GM23338 (cell line): ENCODE measurements at regions not wholly inside any gene's neighbourhood (a gene's known extent, or its start where the extent isn't known, plus 50 kb on each side); places are given as distances from the start of the nearest gene placed in this dataset.

Experiments
- ATAC-seq: fragments of 200-7000 bp; cut with Tn5 transposase; 3 replicates; pipeline ENCODE4 v1.9.1; 2020
- DNase-seq: peaks from one replicate; pipeline ENCODE4 v3.0.0-alpha.2; 2015; ENCODE audit warnings: low spot score
- H2AFZ ChIP-seq: fragments of 200-600 bp; sonication (generic); 2 replicates; pipeline ENCODE4 v1.8.0; 2016; ENCODE audit warnings: antibody characterized with exemption, mild to moderate bottlenecking, moderate library complexity
- H3F3A ChIP-seq: fragments of 200-600 bp; sonication (generic); replicated peaks from 2 replicates; pipeline ENCODE4 v1.8.0; 2017; ENCODE audit warnings: antibody characterized with exemption, mixed run types, low read depth
- H3K27ac ChIP-seq: fragments of 200-600 bp; sonication (generic); 2 replicates; pipeline ENCODE4 v1.6.1; 2016; ENCODE audit warnings: low read depth
- H3K27me3 ChIP-seq: fragments of 200-600 bp; sonication (generic); 2 replicates; pipeline ENCODE4 v1.8.0; 2016; ENCODE audit warnings: mild to moderate bottlenecking, mixed run types, moderate library complexity; ENCODE audit not compliant: insufficient read depth
- H3K36me3 ChIP-seq: fragments of 200-600 bp; sonication (generic); 2 replicates; pipeline ENCODE4 v1.8.0; 2016; ENCODE audit warnings: mild to moderate bottlenecking; ENCODE audit not compliant: insufficient read depth
- H3K4me1 ChIP-seq: fragments of 200-600 bp; sonication (generic); 2 replicates; pipeline ENCODE4 v1.8.0; 2016; ENCODE audit warnings: mild to moderate bottlenecking, moderate library complexity; ENCODE audit not compliant: insufficient read depth
- H3K4me2 ChIP-seq: fragments of 200-600 bp; sonication (generic); 2 replicates; pipeline ENCODE4 v1.7.1; 2017; ENCODE audit warnings: mixed run types
- H3K4me3 ChIP-seq: fragments of 200-600 bp; sonication (generic); 2 replicates; pipeline ENCODE4 v1.6.1; 2016; ENCODE audit warnings: mixed run types
- H3K79me2 ChIP-seq: fragments of 200-600 bp; sonication (generic); replicated peaks from 2 replicates; pipeline ENCODE4 v1.8.0; 2017; ENCODE audit warnings: mild to moderate bottlenecking; ENCODE audit not compliant: insufficient read depth
- H3K9me2 ChIP-seq: fragments of 200-600 bp; sonication (generic); 2 replicates; pipeline ENCODE4 v1.8.0; 2017; ENCODE audit not compliant: insufficient read depth
- H4K20me1 ChIP-seq: fragments of 200-600 bp; sonication (generic); replicated peaks from 2 replicates; pipeline ENCODE4 v1.8.0; 2017; ENCODE audit warnings: mild to moderate bottlenecking; ENCODE audit not compliant: insufficient read depth
- H3K27ac Mint-ChIP-seq: 2 replicates; pipeline ENCODE4 v1.8.0; 2020; ENCODE audit warnings: inconsistent platforms, mild to moderate bottlenecking, moderate library complexity, mixed read lengths
- H3K27me3 Mint-ChIP-seq: 3 replicates; pipeline ENCODE4 v1.8.0; 2022; ENCODE audit warnings: low read depth, mild to moderate bottlenecking, moderate library complexity, mixed read lengths, inconsistent platforms; ENCODE audit not compliant: insufficient read depth, poor library complexity
- H3K36me3 Mint-ChIP-seq: 3 replicates; pipeline ENCODE4 v1.8.0; 2021; ENCODE audit warnings: low read depth, mild to moderate bottlenecking, inconsistent platforms, moderate library complexity, mixed read lengths
- H3K4me1 Mint-ChIP-seq: 3 replicates; pipeline ENCODE4 v1.8.0; 2020; ENCODE audit warnings: mild to moderate bottlenecking, inconsistent platforms, mixed read lengths
- H3K4me3 Mint-ChIP-seq: 3 replicates; pipeline ENCODE4 v1.8.0; 2021; ENCODE audit warnings: moderate library complexity, mild to moderate bottlenecking, inconsistent platforms, mixed read lengths
- H3K9me3 Mint-ChIP-seq: 3 replicates; pipeline ENCODE4 v1.8.0; 2020; ENCODE audit warnings: moderate library complexity, mild to moderate bottlenecking, inconsistent platforms, mixed read lengths
- CREB1 ChIP-seq: fragments of 250-450 bp; sonication (Bioruptor Pico); IDR thresholded peaks from 2 replicates; pipeline ENCODE4 v1.5.0; 2020; ENCODE audit warnings: low read depth, mild to moderate bottlenecking, moderate library complexity
- ETS1 ChIP-seq: IDR thresholded peaks from 2 replicates; pipeline ENCODE4 v1.6.1; 2016; ENCODE audit warnings: antibody characterized with exemption
- EZH2 ChIP-seq: fragments of 200-600 bp; sonication (generic); IDR thresholded peaks from one replicate; pipeline ENCODE4 v1.8.0; 2017; ENCODE audit warnings: antibody characterized with exemption, mild to moderate bottlenecking, low read depth; ENCODE audit not compliant: unreplicated experiment
- EZH2phosphoT487 ChIP-seq: fragments of 200-600 bp; sonication (generic); IDR thresholded peaks from one replicate; pipeline ENCODE4 v1.8.1; 2018; ENCODE audit warnings: antibody characterized with exemption; ENCODE audit not compliant: unreplicated experiment
- NANOG ChIP-seq: IDR thresholded peaks from 2 replicates; pipeline ENCODE4 v1.6.1; 2016; ENCODE audit warnings: antibody characterized with exemption, borderline replicate concordance
- REST ChIP-seq: IDR thresholded peaks from one replicate; pipeline ENCODE4 v1.6.1; 2018; ENCODE audit warnings: antibody characterized with exemption; ENCODE audit not compliant: unreplicated experiment
- STAT1 ChIP-seq: IDR thresholded peaks from one replicate; pipeline ENCODE4 v1.6.1; 2016; ENCODE audit warnings: antibody characterized with exemption; ENCODE audit not compliant: unreplicated experiment
- ZNF114 ChIP-seq: fragments of 250-450 bp; sonication (Bioruptor Pico); IDR thresholded peaks from 2 replicates; pipeline ENCODE4 v1.5.0; 2020; ENCODE audit warnings: mild to moderate bottlenecking, moderate library complexity
- ZNF462 ChIP-seq: fragments of 250-450 bp; sonication (Bioruptor Pico); IDR thresholded peaks from 2 replicates; pipeline ENCODE4 v1.5.0; 2020; ENCODE audit warnings: mild to moderate bottlenecking, moderate library complexity

- no peak for TF ChIP-seq ZNF462 (CRISPR knock-in tag)
Observed at GRCh38 chr1:30403726-30404125, 319.7 kb downstream of the MATN1 start (continued).

GRCh38 chr1:30403061-30403645, 320.2 kb downstream of the MATN1 start:
- Mint-ChIP-seq H3K4me3 (no peak overlapping the region), H3K27ac (no peak overlapping the region), H3K4me1 (peaks cover 5% of the 10 kb centered on the region; the same call in 2 of the 3 replicates), H3K9me3 (no peaks in the 10 kb centered on the region), H3K36me3 (no peaks in the 10 kb centered on the region), H3K27me3 (peaks cover 9% of the 10 kb centered on the region)
- Histone ChIP-seq H3K4me3 (no peak overlapping the region), H3K79me2 (no peaks in the 10 kb centered on the region), H4K20me1 (no peaks in the 10 kb centered on the region), H3K4me1 (no peaks in the 10 kb centered on the region), H3K9me2 (no peaks in the 10 kb centered on the region), H3K27ac (no peak overlapping the region), H2AFZ (no peak overlapping the region), H3K27me3 (no peaks in the 10 kb centered on the region), H3F3A (no peaks in the 10 kb centered on the region), H3K36me3 (no peaks in the 10 kb centered on the region), H3K4me2 (no peak overlapping the region)
- DNase-seq (no peak), ATAC-seq (no peak)
- TF ChIP-seq CREB1 (CRISPR knock-in tag) (no peak), ETS1 (no peak), EZH2 (no peak), STAT1 (no peak), ZNF114 (CRISPR knock-in tag) (no peak), EZH2phosphoT487 (no peak), REST (no peak), NANOG (no peak)
